Neural progenitor cell (in vitro differentiated cells): ENCODE measurements at regions not wholly inside any gene's neighbourhood (a gene's known extent, or its start where the extent isn't known, plus 50 kb on each side); places are given as distances from the start of the nearest gene placed in this dataset.

Experiments
- DNase-seq: peaks from one replicate; pipeline ENCODE4 v3.0.0-alpha.2; 2016; ENCODE audit warnings: low spot score
- H2AFZ ChIP-seq: fragments of 200-600 bp; sonication (generic); replicated peaks from 2 replicates; pipeline ENCODE4 v1.6.1; 2016; ENCODE audit warnings: antibody characterized with exemption
- H3F3A ChIP-seq: fragments of 200-600 bp; sonication (generic); 2 replicates; pipeline ENCODE4 v1.6.1; 2016; ENCODE audit warnings: antibody characterized with exemption, low read depth
- H3K27ac ChIP-seq: fragments of 200-600 bp; sonication (generic); 2 replicates; pipeline ENCODE4 v1.5.1; 2016; ENCODE audit warnings: mild to moderate bottlenecking
- H3K27me3 ChIP-seq: fragments of 200-600 bp; sonication (generic); 2 replicates; pipeline ENCODE4 v1.6.1; 2016; ENCODE audit warnings: mild to moderate bottlenecking, moderate library complexity
- H3K36me3 ChIP-seq: fragments of 200-600 bp; sonication (generic); 2 replicates; pipeline ENCODE4 v1.5.1; 2016
- H3K4me1 ChIP-seq: fragments of 200-600 bp; sonication (generic); 2 replicates; pipeline ENCODE4 v1.6.1; 2016; ENCODE audit warnings: mixed run types
- H3K4me2 ChIP-seq: fragments of 200-600 bp; sonication (generic); 2 replicates; pipeline ENCODE4 v1.6.1; 2016
- H3K4me3 ChIP-seq: fragments of 200-600 bp; sonication (generic); 2 replicates; pipeline ENCODE4 v1.5.1; 2016
- H3K79me2 ChIP-seq: fragments of 200-600 bp; sonication (generic); 2 replicates; pipeline ENCODE4 v1.6.1; 2016; ENCODE audit warnings: low read depth
- H3K9ac ChIP-seq: fragments of 200-600 bp; sonication (generic); 2 replicates; pipeline ENCODE4 v1.6.1; 2016
- H3K9me3 ChIP-seq: fragments of 200-600 bp; sonication (generic); 2 replicates; pipeline ENCODE4 v1.5.1; 2016; ENCODE audit warnings: low read depth
- H4K20me1 ChIP-seq: fragments of 200-600 bp; sonication (generic); 2 replicates; pipeline ENCODE4 v1.6.1; 2016; ENCODE audit warnings: low read depth
- H3K27ac Mint-ChIP-seq: 3 replicates; pipeline ENCODE4 v1.8.0; 2021; ENCODE audit warnings: mixed read lengths
- H3K27me3 Mint-ChIP-seq: 2 replicates; pipeline ENCODE4 v1.8.0; 2022; ENCODE audit warnings: low read depth, mild to moderate bottlenecking, inconsistent platforms, moderate library complexity, mixed read lengths; ENCODE audit not compliant: insufficient read depth
- H3K36me3 Mint-ChIP-seq: 3 replicates; pipeline ENCODE4 v1.8.0; 2021; ENCODE audit warnings: mixed read lengths
- H3K4me1 Mint-ChIP-seq: 3 replicates; pipeline ENCODE4 v1.8.0; 2021; ENCODE audit warnings: mixed read lengths
- H3K4me3 Mint-ChIP-seq: 3 replicates; pipeline ENCODE4 v1.8.0; 2021; ENCODE audit warnings: mild to moderate bottlenecking, moderate library complexity, mixed read lengths
- H3K9me3 Mint-ChIP-seq: 3 replicates; pipeline ENCODE4 v1.8.0; 2020; ENCODE audit warnings: mixed read lengths
- EZH2 ChIP-seq: fragments of 200-600 bp; sonication (generic); IDR thresholded peaks from 2 replicates; pipeline ENCODE4 v1.6.1; 2017; ENCODE audit warnings: antibody characterized with exemption, mild to moderate bottlenecking, moderate library complexity
- EZH2phosphoT487 ChIP-seq: fragments of 200-600 bp; sonication (generic); IDR thresholded peaks from 2 replicates; pipeline ENCODE4 v1.6.1; 2017; ENCODE audit warnings: antibody characterized with exemption
- TF ChIP-seq, protein P1 (sequence below): fragments of 200-600 bp; sonication (generic); IDR thresholded peaks from 2 replicates; pipeline ENCODE4 v1.5.1; 2017; ENCODE audit warnings: antibody characterized with exemption, mild to moderate bottlenecking

- Mint-ChIP-seq H3K9me3 (no peaks in the 10 kb centered on the region), H3K36me3 (no peaks in the 10 kb centered on the region), H3K4me3 (no peak overlapping the region), H3K27me3 (peaks cover 9% of the 10 kb centered on the region), H3K27ac (no peak overlapping the region), H3K4me1 (no peaks in the 10 kb centered on the region)
- Histone ChIP-seq H4K20me1 (no peaks in the 10 kb centered on the region), H3K9me3 (no peaks in the 10 kb centered on the region), H3K27ac (no peak overlapping the region), H3K36me3 (no peaks in the 10 kb centered on the region), H3K27me3 (no peaks in the 10 kb centered on the region), H2AFZ (no peak overlapping the region), H3K4me2 (no peak overlapping the region), H3K4me1 (no peaks in the 10 kb centered on the region), H3K79me2 (no peaks in the 10 kb centered on the region), H3K9ac (no peak overlapping the region), H3F3A (no peaks in the 10 kb centered on the region), H3K4me3 (no peak overlapping the region)
- no peak for TF ChIP-seq EZH2
- no peak for TF ChIP-seq EZH2phosphoT487
- TF ChIP-seq, protein P1, sequence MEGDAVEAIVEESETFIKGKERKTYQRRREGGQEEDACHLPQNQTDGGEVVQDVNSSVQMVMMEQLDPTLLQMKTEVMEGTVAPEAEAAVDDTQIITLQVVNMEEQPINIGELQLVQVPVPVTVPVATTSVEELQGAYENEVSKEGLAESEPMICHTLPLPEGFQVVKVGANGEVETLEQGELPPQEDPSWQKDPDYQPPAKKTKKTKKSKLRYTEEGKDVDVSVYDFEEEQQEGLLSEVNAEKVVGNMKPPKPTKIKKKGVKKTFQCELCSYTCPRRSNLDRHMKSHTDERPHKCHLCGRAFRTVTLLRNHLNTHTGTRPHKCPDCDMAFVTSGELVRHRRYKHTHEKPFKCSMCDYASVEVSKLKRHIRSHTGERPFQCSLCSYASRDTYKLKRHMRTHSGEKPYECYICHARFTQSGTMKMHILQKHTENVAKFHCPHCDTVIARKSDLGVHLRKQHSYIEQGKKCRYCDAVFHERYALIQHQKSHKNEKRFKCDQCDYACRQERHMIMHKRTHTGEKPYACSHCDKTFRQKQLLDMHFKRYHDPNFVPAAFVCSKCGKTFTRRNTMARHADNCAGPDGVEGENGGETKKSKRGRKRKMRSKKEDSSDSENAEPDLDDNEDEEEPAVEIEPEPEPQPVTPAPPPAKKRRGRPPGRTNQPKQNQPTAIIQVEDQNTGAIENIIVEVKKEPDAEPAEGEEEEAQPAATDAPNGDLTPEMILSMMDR: no peak
- DNase-seq: no peak
Measured at GRCh38 chr16:22699356-22699755, 114.6 kb upstream of the HS3ST2 start.

DNA sequence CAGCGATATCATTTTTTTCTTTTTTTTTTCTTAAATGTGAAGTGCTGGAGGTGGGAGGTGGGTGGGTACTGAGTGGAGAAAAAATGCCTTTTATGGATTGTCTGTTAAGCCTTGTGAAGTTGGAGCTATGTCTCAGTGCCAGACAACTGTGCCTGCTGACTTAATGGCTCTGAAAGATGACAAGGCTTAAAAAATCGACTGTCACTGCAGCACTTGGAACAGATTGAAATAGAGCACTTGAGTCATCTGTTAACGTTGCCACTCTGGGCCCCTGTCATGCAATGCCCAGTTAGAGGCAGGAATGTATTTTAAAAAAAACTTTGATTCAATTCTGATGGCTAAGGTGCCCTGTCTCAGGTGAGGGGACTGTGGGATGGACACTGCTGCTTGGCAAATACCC is 108.2 kb upstream of the HS3ST2 start:
- Histone ChIP-seq H3K27ac (no peak overlapping the region), H3K27me3 (no peaks in the 10 kb centered on the region), H3K79me2 (no peaks in the 10 kb centered on the region), H3K9ac (no peak overlapping the region), H2AFZ (no peak overlapping the region), H3K4me2 (no peak overlapping the region), H4K20me1 (no peaks in the 10 kb centered on the region), H3F3A (no peaks in the 10 kb centered on the region), H3K9me3 (no peaks in the 10 kb centered on the region), H3K4me1 (no peaks in the 10 kb centered on the region), H3K4me3 (no peak overlapping the region), H3K36me3 (no peaks in the 10 kb centered on the region)
- no peak for TF ChIP-seq EZH2phosphoT487
- TF ChIP-seq, protein P1: no peak
- no peak for TF ChIP-seq EZH2
- no peak overlapping the region for H3K27ac Mint-ChIP-seq
- DNase-seq: no peak
- H3K4me1 Mint-ChIP-seq: no peaks in the 10 kb centered on the region
- H3K36me3 Mint-ChIP-seq: no peaks in the 10 kb centered on the region
- no peak overlapping the region for H3K4me3 Mint-ChIP-seq
- H3K27me3 Mint-ChIP-seq: peaks cover 6% of the 10 kb centered on the region
- no peaks in the 10 kb centered on the region for H3K9me3 Mint-ChIP-seq

GRCh38 chr16:22710326-22710725 is 103.6 kb upstream of the HS3ST2 start:
- H3K4me1 ChIP-seq: peaks cover 11% of the 10 kb centered on the region
- H3K9me3 Mint-ChIP-seq: peaks cover 21% of the 10 kb centered on the region
- no peak for DNase-seq
- H3K9me3 ChIP-seq: no peaks in the 10 kb centered on the region
- H3K36me3 ChIP-seq: no peaks in the 10 kb centered on the region
- no peak overlapping the region for H3K9ac ChIP-seq
- no peaks in the 10 kb centered on the region for H4K20me1 ChIP-seq
- no peak overlapping the region for H3K27ac Mint-ChIP-seq
- H3K27ac ChIP-seq: no peak overlapping the region
- peaks cover 6% of the 10 kb centered on the region for H3F3A ChIP-seq
- no peak overlapping the region for H3K4me2 ChIP-seq
- no peaks in the 10 kb centered on the region for H3K27me3 ChIP-seq
- H3K4me1 Mint-ChIP-seq: peaks cover 3% of the 10 kb centered on the region
- no peaks in the 10 kb centered on the region for H3K79me2 ChIP-seq
- H2AFZ ChIP-seq: no peak overlapping the region
- TF ChIP-seq, protein P1: no peak
- no peak for TF ChIP-seq EZH2phosphoT487
- TF ChIP-seq EZH2: no peak
- H3K36me3 Mint-ChIP-seq: no peaks in the 10 kb centered on the region
- H3K4me3 Mint-ChIP-seq: no peak overlapping the region
- H3K4me3 ChIP-seq: no peak overlapping the region
- peaks cover 5% of the 10 kb centered on the region for H3K27me3 Mint-ChIP-seq

- Histone ChIP-seq H3K4me2 (no peak overlapping the region), H2AFZ (no peak overlapping the region), H3K36me3 (no peaks in the 10 kb centered on the region), H3K27me3 (no peaks in the 10 kb centered on the region), H3K79me2 (no peaks in the 10 kb centered on the region), H3K4me3 (no peak overlapping the region), H3K9me3 (no peaks in the 10 kb centered on the region), H3F3A (peaks cover 6% of the 10 kb centered on the region), H3K27ac (no peak overlapping the region), H3K9ac (no peak overlapping the region), H3K4me1 (peaks cover 11% of the 10 kb centered on the region), H4K20me1 (no peaks in the 10 kb centered on the region)
- H3K4me1 Mint-ChIP-seq: peaks cover 3% of the 10 kb centered on the region
- TF ChIP-seq, protein P1: no peak
- TF ChIP-seq EZH2 (no peak), EZH2phosphoT487 (no peak)
- H3K9me3 Mint-ChIP-seq: peaks cover 21% of the 10 kb centered on the region
- no peaks in the 10 kb centered on the region for H3K36me3 Mint-ChIP-seq
- H3K27ac Mint-ChIP-seq: no peak overlapping the region
- peaks cover 5% of the 10 kb centered on the region for H3K27me3 Mint-ChIP-seq
- no peak for DNase-seq
- no peak overlapping the region for H3K4me3 Mint-ChIP-seq
Measured at GRCh38 chr16:22711847-22712246, 102.1 kb upstream of the HS3ST2 start.
